Neutrophil (primary cell): ENCODE measurements at regions not wholly inside any gene's neighbourhood (a gene's known extent, or its start where the extent isn't known, plus 50 kb on each side); places are given as distances from the start of the nearest gene placed in this dataset.

Experiments
- H3K27ac ChIP-seq: fragments of 200-600 bp; sonication (generic); 2 replicates; pipeline ENCODE4 v1.5.1; 2016; ENCODE audit warnings: mild to moderate bottlenecking, moderate library complexity
- H3K27me3 ChIP-seq: fragments of 200-600 bp; sonication (generic); 2 replicates; pipeline ENCODE4 v1.6.0; 2016; ENCODE audit warnings: mild to moderate bottlenecking
- H3K36me3 ChIP-seq: fragments of 200-600 bp; sonication (generic); 2 replicates; pipeline ENCODE4 v1.5.1; 2017
- H3K4me1 ChIP-seq, 2 experiments: fragments of 200-600 bp in 1 of 2; sonication (generic) in 1 of 2; 1 replicate in 1 of 2; 2 replicates in 1 of 2; pipeline versions ENCODE4 v1.5.1 to v1.6.1; 2013 to 2016; ENCODE audit warnings: low read depth in 1 of 2, low read length in 1 of 2, mild to moderate bottlenecking in 1 of 2, moderate library complexity in 1 of 2; ENCODE audit not compliant: control insufficient read depth in 1 of 2, insufficient read depth in 1 of 2
- H3K4me3 ChIP-seq, 2 experiments: fragments of 200-600 bp in 1 of 2; sonication (generic) in 1 of 2; 1 replicate in 1 of 2; 2 replicates in 1 of 2; pipeline ENCODE4 v1.5.1; 2013 to 2016; ENCODE audit warnings: low read depth in 1 of 2, low read length in 1 of 2, mild to moderate bottlenecking in 1 of 2, moderate library complexity in 1 of 2
- H3K9me3 ChIP-seq: fragments of 200-600 bp; sonication (generic); 2 replicates; pipeline ENCODE4 v1.5.1; 2016
- CTCF ChIP-seq: fragments of 200-600 bp; sonication (generic); IDR thresholded peaks from 2 replicates; pipeline ENCODE4 v1.5.1; 2016; ENCODE audit warnings: antibody characterized with exemption

- H3K27ac ChIP-seq, result no peak overlapping the region
- TF ChIP-seq CTCF, result no peak
- H3K9me3 ChIP-seq, result no peaks in the 10 kb centered on the region
Measured at GRCh38 chr22:48853627-48854240, 973.9 kb downstream of the BRD1 start.

GRCh38 chr22:48851933-48852549 lies 975.6 kb downstream of the BRD1 start:
- no peak for TF ChIP-seq CTCF
- Histone ChIP-seq H3K36me3 (no peaks in the 10 kb centered on the region), H3K4me1 (no peaks in the 10 kb centered on the region), H3K27me3 (no peaks in the 10 kb centered on the region), H3K9me3 (no peaks in the 10 kb centered on the region), H3K27ac (no peak overlapping the region), H3K4me3 (no peak overlapping the region)

More at GRCh38 chr22:48853627-48854240, 973.9 kb downstream of the BRD1 start:
- Histone ChIP-seq H3K4me3 (no peak overlapping the region), H3K27me3 (no peaks in the 10 kb centered on the region), H3K4me1 (no peaks in the 10 kb centered on the region), H3K36me3 (no peaks in the 10 kb centered on the region)

GRCh38 chr22:48850658-48851287 lies 976.9 kb downstream of the BRD1 start:
- no peak for TF ChIP-seq CTCF
- H3K27me3 ChIP-seq, result no peaks in the 10 kb centered on the region
- H3K4me3 ChIP-seq, result no peak overlapping the region
- H3K36me3 ChIP-seq, result no peaks in the 10 kb centered on the region
- H3K4me1 ChIP-seq, result no peaks in the 10 kb centered on the region
- H3K27ac ChIP-seq, result no peak overlapping the region
- no peaks in the 10 kb centered on the region for H3K9me3 ChIP-seq

- Histone ChIP-seq H3K4me3 (no peak overlapping the region), H3K36me3 (no peaks in the 10 kb centered on the region), H3K27me3 (no peaks in the 10 kb centered on the region), H3K4me1 (no peaks in the 10 kb centered on the region), H3K9me3 (no peaks in the 10 kb centered on the region), H3K27ac (no peak overlapping the region)
- TF ChIP-seq CTCF, result no peak
Measured at GRCh38 chr22:48849963-48850657, 977.6 kb downstream of the BRD1 start.

GRCh38 chr22:48849219-48849912 lies 978.3 kb downstream of the BRD1 start:
- no peak overlapping the region for H3K27ac ChIP-seq
- no peaks in the 10 kb centered on the region for H3K27me3 ChIP-seq
- no peaks in the 10 kb centered on the region for H3K9me3 ChIP-seq
- no peak for TF ChIP-seq CTCF
- no peaks in the 10 kb centered on the region for H3K36me3 ChIP-seq
- H3K4me1 ChIP-seq, result no peaks in the 10 kb centered on the region
- H3K4me3 ChIP-seq, result no peak overlapping the region
